Endothelial cell of umbilical vein (primary cell): ENCODE measurements at regions not wholly inside any gene's neighbourhood (a gene's known extent, or its start where the extent isn't known, plus 50 kb on each side); places are given as distances from the start of the nearest gene placed in this dataset.
A peak's percentile ranks its signal among the peaks of the same experiment; 100 is the strongest.
"Not testable (repeated sequence)": the region's sequence is repeated elsewhere in the genome, so short reads cannot be mapped to it uniquely, and the experiment has no call there.

ENCODE experiments used
- BruUV-seq: library from RNA; stranded (reverse); fragments of 400-500 nt; replicated peaks from 2 replicates; lab custom pipeline; 2021; lab: Mats Ljungman, UMichigan
- CTCF ChIA-PET: fragments of 300-600, 350-600 bp; sonication (Branson Sonifier 250); formaldehyde crosslinking; loops from one replicate; lab custom pipeline; 2021; ENCODE audit warnings: antibody characterized with exemption, inconsistent platforms; lab: Charles Lee
- POLR2A ChIA-PET: fragments of 300-600, 350-600 bp; sonication (Branson Sonifier 250); formaldehyde crosslinking; loops from one replicate; lab custom pipeline; 2021; ENCODE audit warnings: antibody characterized with exemption, inconsistent platforms; lab: Charles Lee
- DNase-seq: peaks from one replicate; pipeline ENCODE4 v3.0.0-alpha.2; 2011; ENCODE audit warnings: low read depth, low spot score
- FAIRE-seq: peaks from 2 replicates; lab custom pipeline; 2011; peaks lifted over from hg19 to GRCh38; lab: Jason Lieb, UNC
- H2AFZ ChIP-seq: 2 replicates; pipeline ENCODE4 v1.6.0; 2012; ENCODE audit warnings: low read depth, low read length, control low read depth, inconsistent platforms
- H3K27ac ChIP-seq: 2 replicates; pipeline ENCODE4 v1.5.1; 2011; ENCODE audit warnings: low read depth, mild to moderate bottlenecking, control low read depth, low read length, moderate library complexity; ENCODE audit not compliant: insufficient read depth
- H3K27me3 ChIP-seq, 2 experiments: 2 replicates each; pipeline versions ENCODE4 v1.6.0 to v1.6.1; 2011; ENCODE audit warnings: low read length in 2 of 2, mixed read lengths in 1 of 2; ENCODE audit not compliant: control insufficient read depth in 2 of 2, insufficient read depth in 2 of 2
- H3K36me3 ChIP-seq, 2 experiments: 2 replicates in 1 of 2; 3 replicates in 1 of 2; pipeline ENCODE4 v1.5.1; 2011; ENCODE audit warnings: low read length in 2 of 2, mild to moderate bottlenecking in 1 of 2, moderate library complexity in 1 of 2; ENCODE audit not compliant: control insufficient read depth in 2 of 2, insufficient read depth in 2 of 2; ENCODE audit errors: extremely low read depth in 1 of 2
- H3K4me1 ChIP-seq: 3 replicates; pipeline ENCODE4 v1.5.1; 2011; ENCODE audit warnings: mild to moderate bottlenecking, low read length; ENCODE audit not compliant: control insufficient read depth, insufficient read depth; ENCODE audit errors: extremely low read depth
- H3K4me2 ChIP-seq: 2 replicates; pipeline ENCODE4 v1.6.1; 2011; ENCODE audit warnings: low read length, control low read depth, mixed read lengths; ENCODE audit not compliant: insufficient read depth
- H3K4me3 ChIP-seq, 3 experiments: fragments of 200-600 bp in 1 of 3; sonication (generic), shearing (Covaris generic) in 1 of 3; replicated peaks in 1 of 3; 2 replicates each; pipeline ENCODE4 v1.5.1; 2011 to 2016; ENCODE audit warnings: control low read depth in 3 of 3, low read length in 3 of 3, mild to moderate bottlenecking in 2 of 3, inconsistent platforms in 1 of 3, low read depth in 1 of 3, moderate library complexity in 1 of 3; ENCODE audit not compliant: insufficient read depth in 1 of 3
- H3K79me2 ChIP-seq: 2 replicates; pipeline ENCODE4 v1.6.0; 2012; ENCODE audit warnings: low read length, inconsistent platforms; ENCODE audit not compliant: control insufficient read depth, insufficient read depth
- H3K9ac ChIP-seq: replicated peaks from 2 replicates; pipeline ENCODE3; 2011; ENCODE audit warnings: low read length, control low read depth; ENCODE audit not compliant: insufficient read depth; ENCODE audit errors: extremely low read depth
- H3K9me1 ChIP-seq: replicated peaks from 3 replicates; pipeline ENCODE4 v1.6.0; 2011; ENCODE audit warnings: mild to moderate bottlenecking, low read length; ENCODE audit not compliant: control insufficient read depth, insufficient read depth; ENCODE audit errors: extremely low read depth
- H3K9me3 ChIP-seq: replicated peaks from 2 replicates; pipeline ENCODE4 v1.5.1; 2012; ENCODE audit warnings: low read length, inconsistent platforms; ENCODE audit not compliant: control insufficient read depth, insufficient read depth
- H4K20me1 ChIP-seq: replicated peaks from 2 replicates; pipeline ENCODE3; 2011; ENCODE audit warnings: mild to moderate bottlenecking, low read length; ENCODE audit not compliant: control insufficient read depth, insufficient read depth; ENCODE audit errors: extremely low read depth
- CTCF ChIP-seq, 2 donors: IDR thresholded peaks; 1 replicate in 1 of 2; 2 replicates in 1 of 2; pipeline ENCODE4 v1.5.1; 2011; ENCODE audit warnings: low read length in 2 of 2, mild to moderate bottlenecking in 2 of 2, moderate library complexity in 2 of 2, control low read depth in 1 of 2, inconsistent platforms in 1 of 2, low read depth in 1 of 2; ENCODE audit not compliant: insufficient read depth in 1 of 2; ENCODE audit errors: extremely low read depth in 1 of 2
- FOS ChIP-seq: IDR thresholded peaks from 2 replicates; pipeline ENCODE4 v1.6.1; 2011; ENCODE audit warnings: mild to moderate bottlenecking, low read length, moderate library complexity, borderline replicate concordance; ENCODE audit not compliant: insufficient read depth
- GATA2 ChIP-seq: IDR thresholded peaks from 2 replicates; pipeline ENCODE4 v1.7.0; 2011; ENCODE audit warnings: low read depth, mild to moderate bottlenecking, moderate library complexity, mixed read lengths, low read length; ENCODE audit not compliant: insufficient read length, insufficient read depth
- MAX ChIP-seq: IDR thresholded peaks from 2 replicates; pipeline ENCODE4 v1.6.1; 2011; ENCODE audit not compliant: insufficient read depth, insufficient read length
- POLR2A ChIP-seq: IDR thresholded peaks from 2 replicates; pipeline ENCODE4 v1.6.1; 2012; ENCODE audit warnings: low read depth, mild to moderate bottlenecking, control low read depth, low read length
- dilution Hi-C: fragments of 300-500 bp; cut with MboI; formaldehyde crosslinking; loops from one replicate; pipeline ENCODE4 v1.15.0; 2019; ENCODE audit warnings: low sequenced_read_pairs; ENCODE audit not compliant: extremely low pct_ligation_motif_present
- intact Hi-C: fragments of 100-400 bp; cut with micrococcal nuclease; formaldehyde crosslinking; loops from one replicate; pipeline ENCODE4 v1.10.0; 2022

- intact Hi-C loops, result no loop called here
- H3K36me3 ChIP-seq, result no peaks in the 10 kb centered on the region
- dilution Hi-C loops, result no loop called here
- H3K79me2 ChIP-seq, result no peaks in the 10 kb centered on the region
- TF ChIP-seq MAX (no peak), CTCF (IDR thresholded peaks at IDR 0.05; ENCODE audit: extremely low read depth in 1 of 2, insufficient read depth in 1 of 2, low read depth in 1 of 2, low read length in 2 of 2) (peak; percentile 19 to 32)
- H3K4me2 ChIP-seq, result no peak overlapping the region
- DNase-seq (peak; percentile 29), FAIRE-seq (peak; percentile 65)
- H2AFZ ChIP-seq, result no peak overlapping the region
- POLR2A ChIA-PET, result no interaction called here
- no peaks in the 10 kb centered on the region for H4K20me1 ChIP-seq
- no peak overlapping the region for H3K27ac ChIP-seq
- H3K9ac ChIP-seq, result no peak overlapping the region
- H3K9me1 ChIP-seq, result no peaks in the 10 kb centered on the region
- no peak overlapping the region for H3K4me3 ChIP-seq
- H3K9me3 ChIP-seq, result no peaks in the 10 kb centered on the region
- no peaks in the 10 kb centered on the region for H3K4me1 ChIP-seq
- CTCF ChIA-PET, result no interaction called here
- BruUV-seq, result no TSS peak
- no peaks in the 10 kb centered on the region for H3K27me3 ChIP-seq
Observed at GRCh38 chrY:19433059-19433458, 311.5 kb downstream of the KDM5D start.

GRCh38 chrY:19427736-19428518 lies 316.6 kb downstream of the KDM5D start:
- Histone ChIP-seq H3K4me1 (no peaks in the 10 kb centered on the region), H3K36me3 (no peaks in the 10 kb centered on the region), H3K9me3 (no peaks in the 10 kb centered on the region), H3K9me1 (no peaks in the 10 kb centered on the region), H4K20me1 (no peaks in the 10 kb centered on the region), H3K79me2 (no peaks in the 10 kb centered on the region), H2AFZ (no peak overlapping the region), H3K9ac (no peak overlapping the region), H3K27me3 (no peaks in the 10 kb centered on the region), H3K27ac (no peak overlapping the region), H3K4me2 (no peak overlapping the region), H3K4me3 (no peak overlapping the region)
- dilution Hi-C loops (no loop called here), intact Hi-C loops (no loop called here)
- DNase-seq, result no peak
- TF ChIP-seq FOS (no peak), CTCF (IDR thresholded peaks at IDR 0.05; ENCODE audit: extremely low read depth in 1 of 2, insufficient read depth in 1 of 2, low read depth in 1 of 2, low read length in 2 of 2) (no peak), POLR2A (no peak), GATA2 (no peak)
- FAIRE-seq, result no peak
- POLR2A ChIA-PET, result no interaction called here
- CTCF ChIA-PET, result no interaction called here
- BruUV-seq, result no TSS peak

- intact Hi-C loops, H3K4me3 ChIP-seq, H3K27me3 ChIP-seq, H3K79me2 ChIP-seq, H3K27ac ChIP-seq, H2AFZ ChIP-seq, CTCF ChIA-PET, DNase-seq, dilution Hi-C loops, POLR2A ChIA-PET, H3K9me1 ChIP-seq, H3K4me1 ChIP-seq, H4K20me1 ChIP-seq, H3K9me3 ChIP-seq, BruUV-seq, H3K4me2 ChIP-seq, H3K9ac ChIP-seq, H3K36me3 ChIP-seq, FAIRE-seq: not testable (repeated sequence)
Observed at GRCh38 chrY:19427191-19427590, 317.3 kb downstream of the KDM5D start.
